ENCODE measurements at regions not wholly inside any gene's neighbourhood (a gene's known extent, or its start where the extent isn't known, plus 50 kb on each side); places are given as distances from the start of the nearest gene placed in this dataset.

DNA sequence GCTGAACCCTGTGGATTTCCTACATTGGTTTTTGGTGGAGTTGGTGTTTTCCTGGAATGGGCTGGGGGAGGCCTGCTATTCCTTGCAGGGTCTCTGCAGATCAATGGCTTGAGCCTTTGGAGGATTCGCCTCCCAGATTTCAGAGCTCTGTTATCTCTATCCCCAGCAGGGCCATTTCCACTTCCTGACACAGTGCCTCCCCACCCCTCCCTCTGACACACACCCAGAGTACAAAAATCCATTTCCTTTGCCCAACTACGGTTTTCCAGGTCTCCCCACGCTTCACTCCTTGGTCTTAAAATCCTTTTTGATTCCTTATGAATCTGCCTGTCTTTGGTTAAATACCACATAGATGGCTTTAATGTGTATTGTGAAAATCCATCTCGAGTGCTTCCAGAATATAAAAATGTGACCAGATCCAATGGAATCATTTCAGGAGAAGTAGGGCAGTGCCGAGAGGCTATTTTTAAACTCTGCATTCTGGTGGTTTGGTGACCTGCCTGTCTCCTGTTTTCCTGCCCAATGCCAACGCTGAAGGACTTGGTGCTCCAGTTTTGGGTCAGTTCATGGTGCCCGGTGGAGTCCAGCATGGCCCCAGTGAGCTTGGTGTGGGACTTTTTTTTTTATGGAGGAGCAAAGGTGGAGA, 60.9 kb downstream of the ARL4C start:
- H3K36me3 ChIP-seq (ENCODE audit: insufficient read depth, low read length, poor library complexity, severe bottlenecking), result no peaks in the 10 kb centered on the region
- no peak overlapping the region for H3K4me3 ChIP-seq (ENCODE audit: low read depth, low read length, poor library complexity, severe bottlenecking)
- CTCF ChIA-PET, result interaction anchor here (0.9 kb wide), 1 partner anchor 12 kb away, joined by 3 read pairs; no protein-coding TSS in a partner anchor
- no peaks in the 10 kb centered on the region for H3K9me3 ChIP-seq (ENCODE audit: low read depth, low read length, poor library complexity, severe bottlenecking)
- POLR2A ChIA-PET (ENCODE audit: low non-redundant PET), result no interaction called here
- H3K27me3 ChIP-seq (replicated peaks; ENCODE audit: insufficient read depth, low read depth, low read length, poor library complexity), result no peaks in the 10 kb centered on the region
- no peak overlapping the region for H3K27ac ChIP-seq (ENCODE audit: low read depth, low read length, poor library complexity, severe bottlenecking)
- TF ChIP-seq EZH2 (IDR thresholded peaks at IDR 0.05; ENCODE audit: borderline replicate concordance, low read depth, low read length, poor library complexity, severe bottlenecking), result no peak
- TF ChIP-seq CTCF (conservative IDR thresholded peaks at IDR 0.05; ENCODE audit: low read depth, low read length), result no peak
- BruUV-seq (replicated peaks), result no TSS peak
- DNase-seq (ENCODE audit: low spot score), result no peak
- no peaks in the 10 kb centered on the region for H3K4me1 ChIP-seq (ENCODE audit: insufficient read depth, low read length, poor library complexity, severe bottlenecking)
- intact Hi-C loops (cut with micrococcal nuclease; ENCODE audit: unreplicated experiment), result no loop called here

GRCh38 chr2:234433201-234433600, 63.7 kb downstream of the ARL4C start:
- no peaks in the 10 kb centered on the region for H3K4me1 ChIP-seq (ENCODE audit: insufficient read depth, low read length, poor library complexity, severe bottlenecking)
- H3K4me3 ChIP-seq (ENCODE audit: low read depth, low read length, poor library complexity, severe bottlenecking), result no peak overlapping the region
- no TSS peak for BruUV-seq (replicated peaks)
- H3K27me3 ChIP-seq (replicated peaks; ENCODE audit: insufficient read depth, low read depth, low read length, poor library complexity), result no peaks in the 10 kb centered on the region
- H3K9me3 ChIP-seq (ENCODE audit: low read depth, low read length, poor library complexity, severe bottlenecking), result no peaks in the 10 kb centered on the region
- intact Hi-C loops (cut with micrococcal nuclease; ENCODE audit: unreplicated experiment), result no loop called here
- no peaks in the 10 kb centered on the region for H3K36me3 ChIP-seq (ENCODE audit: insufficient read depth, low read length, poor library complexity, severe bottlenecking)
- no peak overlapping the region for H3K27ac ChIP-seq (ENCODE audit: low read depth, low read length, poor library complexity, severe bottlenecking)
- CTCF ChIA-PET, result no interaction called here
- POLR2A ChIA-PET (ENCODE audit: low non-redundant PET), result no interaction called here
- no peak for DNase-seq (ENCODE audit: low spot score)
- no peak for TF ChIP-seq CTCF (conservative IDR thresholded peaks at IDR 0.05; ENCODE audit: low read depth, low read length)
- TF ChIP-seq EZH2 (IDR thresholded peaks at IDR 0.05; ENCODE audit: borderline replicate concordance, low read depth, low read length, poor library complexity, severe bottlenecking), result no peak

DNA sequence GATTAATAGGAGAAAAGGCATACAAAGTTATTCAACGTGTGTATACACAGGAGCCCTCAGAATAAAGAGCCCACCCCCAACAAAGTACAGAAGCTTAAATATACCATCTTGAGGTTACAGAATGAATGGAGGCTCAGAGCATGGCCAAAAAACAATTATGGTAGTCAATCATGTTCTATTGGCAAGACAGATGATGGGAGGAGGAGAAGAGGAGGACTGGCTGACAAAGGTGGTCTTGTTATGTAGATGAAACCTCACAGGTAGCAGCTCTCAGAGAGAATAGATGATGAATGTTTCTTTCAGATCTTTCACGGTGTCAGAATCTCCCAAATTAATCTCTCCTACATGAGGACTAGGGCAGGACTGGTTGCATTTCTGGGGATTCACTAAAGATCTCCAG, 66.0 kb downstream of the ARL4C start:
- BruUV-seq (replicated peaks), result no TSS peak
- CTCF ChIA-PET, result no interaction called here
- DNase-seq (ENCODE audit: low spot score), result no peak
- POLR2A ChIA-PET (ENCODE audit: low non-redundant PET), result no interaction called here
- Histone ChIP-seq H3K9me3 (ENCODE audit: low read depth, low read length, poor library complexity, severe bottlenecking) (no peaks in the 10 kb centered on the region), H3K4me3 (ENCODE audit: low read depth, low read length, poor library complexity, severe bottlenecking) (no peak overlapping the region), H3K36me3 (ENCODE audit: insufficient read depth, low read length, poor library complexity, severe bottlenecking) (no peaks in the 10 kb centered on the region), H3K4me1 (ENCODE audit: insufficient read depth, low read length, poor library complexity, severe bottlenecking) (no peaks in the 10 kb centered on the region), H3K27ac (ENCODE audit: low read depth, low read length, poor library complexity, severe bottlenecking) (no peak overlapping the region), H3K27me3 (replicated peaks; ENCODE audit: insufficient read depth, low read depth, low read length, poor library complexity) (no peaks in the 10 kb centered on the region)
- intact Hi-C loops (cut with micrococcal nuclease; ENCODE audit: unreplicated experiment), result no loop called here
- no peak for TF ChIP-seq EZH2 (IDR thresholded peaks at IDR 0.05; ENCODE audit: borderline replicate concordance, low read depth, low read length, poor library complexity, severe bottlenecking)
- no peak for TF ChIP-seq CTCF (conservative IDR thresholded peaks at IDR 0.05; ENCODE audit: low read depth, low read length)
